ENCODE measurements at regions not wholly inside any gene's neighbourhood (a gene's known extent, or its start where the extent isn't known, plus 50 kb on each side); places are given as distances from the start of the nearest gene placed in this dataset.
"Not testable (repeated sequence)": the region's sequence is repeated elsewhere in the genome, so short reads cannot be mapped to it uniquely, and the experiment has no call there.

DNA sequence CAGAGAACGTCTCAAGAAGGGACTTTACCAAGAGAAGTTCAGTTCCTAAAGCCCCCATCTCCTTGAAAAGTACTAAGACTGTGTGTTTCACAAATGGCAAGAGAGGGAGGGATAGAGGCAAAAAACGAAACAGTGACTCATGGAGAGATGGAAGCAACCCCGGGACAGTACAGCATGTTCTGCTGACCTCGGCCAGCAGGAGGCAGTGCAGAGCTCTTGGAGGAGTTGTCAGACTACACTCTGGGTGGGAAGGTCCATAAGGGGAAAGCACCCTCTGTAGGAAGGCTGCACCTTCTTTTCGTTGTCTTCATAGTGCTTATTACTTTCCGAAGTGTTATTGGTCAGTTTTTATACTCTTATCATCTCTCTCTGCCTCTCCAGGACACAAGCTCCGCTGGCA lies 525.2 kb upstream of the CCDC196 start:
- Mint-ChIP-seq H3K4me1 (ENCODE audit: low read depth) (peaks cover 5% of the 10 kb centered on the region), H3K27me3 (no peaks in the 10 kb centered on the region), H3K9me3 (no peaks in the 10 kb centered on the region), H3K27ac (no peak overlapping the region), H3K4me3 (no peak overlapping the region), H3K36me3 (ENCODE audit: low read depth) (no peaks in the 10 kb centered on the region)
- intact Hi-C loops (cut with micrococcal nuclease): no loop called here

DNA sequence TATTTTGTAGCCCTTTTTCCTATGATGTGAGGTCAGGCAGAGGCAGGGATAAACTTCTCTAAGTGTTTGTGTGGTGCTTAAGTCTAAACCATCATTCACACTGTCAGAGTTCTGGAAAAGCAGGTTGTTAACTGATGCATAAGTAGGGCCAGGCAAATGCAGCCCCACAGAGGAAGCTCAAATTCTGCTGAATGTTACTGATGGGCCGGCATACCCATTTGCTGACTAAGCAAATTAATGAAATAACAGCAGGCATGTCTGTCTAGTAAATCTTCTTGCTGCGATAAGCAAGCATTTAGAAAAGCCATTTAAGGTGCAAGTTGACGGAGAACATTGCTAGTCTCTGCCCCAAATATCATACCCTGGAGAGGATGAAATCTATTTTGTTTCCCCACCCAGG lies 523.2 kb upstream of the CCDC196 start:
- H3K4me3 Mint-ChIP-seq: no peak overlapping the region
- peaks cover 5% of the 10 kb centered on the region for H3K4me1 Mint-ChIP-seq (ENCODE audit: low read depth)
- H3K27me3 Mint-ChIP-seq: peaks cover 1% of the 10 kb centered on the region
- H3K36me3 Mint-ChIP-seq (ENCODE audit: low read depth): no peaks in the 10 kb centered on the region
- intact Hi-C loops (cut with micrococcal nuclease): loop anchor here (1.0 kb wide), 1 partner anchor 107 kb away; no protein-coding TSS in a partner anchor
- H3K27ac Mint-ChIP-seq: no peak overlapping the region
- H3K9me3 Mint-ChIP-seq: no peaks in the 10 kb centered on the region

- Mint-ChIP-seq H3K36me3 (ENCODE audit: low read depth) (no peaks in the 10 kb centered on the region), H3K4me1 (ENCODE audit: low read depth) (peaks cover 5% of the 10 kb centered on the region)
- intact Hi-C loops (cut with micrococcal nuclease): no loop called here
Observed at GRCh38 chr14:65964366-65964765, 521.8 kb upstream of the CCDC196 start.

GRCh38 chr14:65966188-65966587 lies 520.0 kb upstream of the CCDC196 start:
- H3K4me3 Mint-ChIP-seq: no peak overlapping the region
- H3K4me1 Mint-ChIP-seq (ENCODE audit: low read depth): no peaks in the 10 kb centered on the region
- H3K36me3 Mint-ChIP-seq (ENCODE audit: low read depth): no peaks in the 10 kb centered on the region
- H3K9me3 Mint-ChIP-seq: no peaks in the 10 kb centered on the region
- no peak overlapping the region for H3K27ac Mint-ChIP-seq
- intact Hi-C loops (cut with micrococcal nuclease): no loop called here
- H3K27me3 Mint-ChIP-seq: peaks cover 3% of the 10 kb centered on the region

More at GRCh38 chr14:65964366-65964765, 521.8 kb upstream of the CCDC196 start:
- peaks cover 1% of the 10 kb centered on the region for H3K27me3 Mint-ChIP-seq
- no peak overlapping the region for H3K27ac Mint-ChIP-seq
- no peaks in the 10 kb centered on the region for H3K9me3 Mint-ChIP-seq
- no peak overlapping the region for H3K4me3 Mint-ChIP-seq

DNA sequence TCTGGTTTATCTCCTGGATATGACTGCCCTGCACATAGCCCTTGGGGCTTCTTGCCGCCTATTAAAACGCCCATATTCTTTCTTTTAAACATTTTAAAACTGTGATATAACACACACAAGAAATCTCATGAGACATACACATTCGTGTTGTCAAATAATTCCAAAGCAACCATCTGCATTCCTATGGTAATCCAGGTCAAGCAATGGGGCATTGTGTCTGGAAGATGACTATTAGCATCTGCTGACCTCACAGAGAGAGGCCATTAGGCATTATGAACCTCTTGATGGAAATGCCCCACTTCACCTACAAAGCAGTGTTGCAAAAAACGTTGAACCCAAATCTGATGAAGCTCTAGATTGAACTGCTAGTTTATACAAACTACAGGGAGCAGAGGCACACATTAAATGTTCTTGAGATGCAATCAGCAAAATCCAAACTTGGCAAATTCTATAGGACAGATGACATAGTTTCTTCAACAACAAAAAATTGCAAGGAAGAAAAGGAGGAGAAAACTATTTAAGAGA lies 513.8 kb upstream of the CCDC196 start:
- Mint-ChIP-seq H3K4me1 (ENCODE audit: low read depth) (no peaks in the 10 kb centered on the region), H3K36me3 (ENCODE audit: low read depth) (no peaks in the 10 kb centered on the region), H3K4me3 (no peak overlapping the region), H3K27ac (no peak overlapping the region), H3K27me3 (peaks cover 1% of the 10 kb centered on the region), H3K9me3 (no peaks in the 10 kb centered on the region)
- intact Hi-C loops (cut with micrococcal nuclease): no loop called here

- H3K27ac Mint-ChIP-seq: no peak overlapping the region
Observed at GRCh38 chr14:65972891-65973290, 513.3 kb upstream of the CCDC196 start.

GRCh38 chr14:65975865-65976264 lies 510.3 kb upstream of the CCDC196 start:
- H3K36me3 Mint-ChIP-seq (ENCODE audit: low read depth): no peaks in the 10 kb centered on the region
- H3K9me3 Mint-ChIP-seq: peaks cover 16% of the 10 kb centered on the region
- no peaks in the 10 kb centered on the region for H3K27me3 Mint-ChIP-seq
- no peak overlapping the region for H3K27ac Mint-ChIP-seq
- H3K4me3 Mint-ChIP-seq: no peak overlapping the region
- intact Hi-C loops (cut with micrococcal nuclease): no loop called here
- no peaks in the 10 kb centered on the region for H3K4me1 Mint-ChIP-seq (ENCODE audit: low read depth)

More at GRCh38 chr14:65972891-65973290, 513.3 kb upstream of the CCDC196 start:
- Mint-ChIP-seq H3K9me3 (no peaks in the 10 kb centered on the region), H3K27me3 (peaks cover 1% of the 10 kb centered on the region), H3K4me1 (ENCODE audit: low read depth) (no peaks in the 10 kb centered on the region), H3K4me3 (no peak overlapping the region), H3K36me3 (ENCODE audit: low read depth) (no peaks in the 10 kb centered on the region)
- intact Hi-C loops (cut with micrococcal nuclease): no loop called here

DNA sequence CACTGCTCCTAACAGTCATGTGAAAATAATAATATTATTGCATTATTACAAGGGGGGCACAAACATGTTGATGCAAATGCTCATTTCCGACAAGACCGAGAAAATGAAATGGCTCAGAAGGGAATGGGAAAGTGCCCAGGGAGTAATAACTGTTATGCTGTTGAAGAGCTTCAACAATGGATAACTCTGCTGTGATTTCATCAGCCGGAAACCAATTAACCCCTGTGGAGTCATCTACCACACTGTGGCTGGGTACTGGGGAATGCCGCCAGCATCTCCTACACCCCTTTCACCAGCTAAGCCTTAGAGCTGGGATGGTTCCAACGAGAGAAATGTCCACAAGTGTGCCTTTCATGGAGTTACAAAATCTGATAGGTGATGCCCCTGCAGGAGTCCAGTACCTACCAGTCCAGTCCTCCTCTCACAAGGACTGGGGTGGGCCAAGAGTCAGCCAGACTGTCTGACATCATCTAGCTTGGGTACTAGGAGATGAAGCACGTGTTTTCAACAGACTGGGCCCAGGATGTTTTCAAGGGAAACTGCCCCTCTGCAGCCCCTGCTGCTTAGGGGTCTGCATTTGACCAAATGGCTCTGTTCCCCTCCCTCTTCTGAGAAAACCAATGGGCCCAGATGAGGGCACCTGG lies 509.3 kb upstream of the CCDC196 start:
- Mint-ChIP-seq H3K36me3 (ENCODE audit: low read depth) (no peaks in the 10 kb centered on the region), H3K4me3 (no peak overlapping the region), H3K27me3 (no peaks in the 10 kb centered on the region), H3K4me1 (ENCODE audit: low read depth) (no peaks in the 10 kb centered on the region), H3K27ac (no peak overlapping the region), H3K9me3 (peaks cover 16% of the 10 kb centered on the region)
- intact Hi-C loops (cut with micrococcal nuclease): no loop called here

DNA sequence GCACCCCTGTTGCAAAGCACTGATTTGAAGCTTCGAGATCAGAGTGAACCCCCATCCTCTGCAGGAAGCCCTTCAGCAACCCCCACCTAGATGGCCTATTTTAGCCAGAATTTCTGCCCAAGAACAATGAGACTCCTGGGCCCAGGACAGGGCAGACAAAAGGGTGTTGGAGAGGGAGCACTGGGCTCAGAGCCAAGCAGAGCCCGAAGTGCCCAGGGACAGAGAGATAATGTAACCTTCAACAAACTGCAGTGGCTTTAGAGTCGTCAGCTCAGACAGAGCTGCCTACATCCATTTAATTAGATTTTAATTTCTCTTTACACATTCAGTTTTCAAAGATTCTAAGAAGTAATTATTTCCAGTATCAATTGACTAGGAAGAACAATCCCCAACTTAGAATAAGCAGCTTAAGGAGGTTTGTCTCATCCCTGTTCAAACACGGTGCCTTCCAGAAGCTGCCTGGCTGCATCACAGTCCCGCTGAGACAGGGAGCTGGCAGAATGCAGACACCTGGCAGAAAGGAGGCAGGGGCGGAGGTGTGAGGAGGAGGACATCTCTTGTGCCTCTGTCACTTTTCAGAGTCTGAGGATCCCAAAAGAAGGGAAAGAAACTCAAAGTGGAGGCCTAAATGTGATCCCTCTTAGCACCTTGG lies 504.9 kb upstream of the CCDC196 start:
- H3K27ac Mint-ChIP-seq: no peak overlapping the region
- no peaks in the 10 kb centered on the region for H3K4me1 Mint-ChIP-seq (ENCODE audit: low read depth)
- peaks cover 16% of the 10 kb centered on the region for H3K9me3 Mint-ChIP-seq
- H3K4me3 Mint-ChIP-seq: no peak overlapping the region
- no peaks in the 10 kb centered on the region for H3K36me3 Mint-ChIP-seq (ENCODE audit: low read depth)
- intact Hi-C loops (cut with micrococcal nuclease): no loop called here
- no peaks in the 10 kb centered on the region for H3K27me3 Mint-ChIP-seq

- intact Hi-C loops (cut with micrococcal nuclease): no loop called here
Observed at GRCh38 chr14:65986041-65986440, 500.1 kb upstream of the CCDC196 start.

GRCh38 chr14:65989981-65990380 lies 496.2 kb upstream of the CCDC196 start:
- intact Hi-C loops (cut with micrococcal nuclease): no loop called here
- peaks cover 26% of the 10 kb centered on the region for H3K9me3 Mint-ChIP-seq
- H3K4me1 Mint-ChIP-seq (ENCODE audit: low read depth): no peaks in the 10 kb centered on the region
- H3K27me3 Mint-ChIP-seq: no peaks in the 10 kb centered on the region
- no peak overlapping the region for H3K27ac Mint-ChIP-seq
- no peak overlapping the region for H3K4me3 Mint-ChIP-seq
- no peaks in the 10 kb centered on the region for H3K36me3 Mint-ChIP-seq (ENCODE audit: low read depth)

More at GRCh38 chr14:65986041-65986440, 500.1 kb upstream of the CCDC196 start:
- Mint-ChIP-seq H3K27me3 (no peaks in the 10 kb centered on the region), H3K4me1 (ENCODE audit: low read depth) (no peaks in the 10 kb centered on the region), H3K9me3 (peaks cover under 1% of the 10 kb centered on the region), H3K36me3 (ENCODE audit: low read depth) (no peaks in the 10 kb centered on the region), H3K4me3 (no peak overlapping the region), H3K27ac (no peak overlapping the region)

- intact Hi-C loops (cut with micrococcal nuclease): no loop called here
- Mint-ChIP-seq H3K4me1 (ENCODE audit: low read depth) (no peaks in the 10 kb centered on the region), H3K27ac (no peak overlapping the region), H3K9me3 (peaks cover 26% of the 10 kb centered on the region), H3K27me3 (no peaks in the 10 kb centered on the region), H3K4me3 (no peak overlapping the region), H3K36me3 (ENCODE audit: low read depth) (no peaks in the 10 kb centered on the region)
Observed at GRCh38 chr14:65991104-65991503, 495.1 kb upstream of the CCDC196 start.

- H3K4me1 Mint-ChIP-seq (ENCODE audit: low read depth); H3K27me3 Mint-ChIP-seq; H3K27ac Mint-ChIP-seq; H3K4me3 Mint-ChIP-seq; intact Hi-C loops (cut with micrococcal nuclease); H3K36me3 Mint-ChIP-seq (ENCODE audit: low read depth): not testable (repeated sequence)
- H3K9me3 Mint-ChIP-seq: peaks cover 26% of the 10 kb centered on the region
Observed at GRCh38 chr14:65991935-65992334, 494.2 kb upstream of the CCDC196 start.

GRCh38 chr14:65993103-65993502 lies 493.1 kb upstream of the CCDC196 start:
- Mint-ChIP-seq H3K9me3 (peaks cover 26% of the 10 kb centered on the region), H3K4me1 (ENCODE audit: low read depth) (no peaks in the 10 kb centered on the region), H3K27ac (no peak overlapping the region), H3K4me3 (no peak overlapping the region), H3K27me3 (no peaks in the 10 kb centered on the region), H3K36me3 (ENCODE audit: low read depth) (no peaks in the 10 kb centered on the region)
- intact Hi-C loops (cut with micrococcal nuclease): no loop called here
